G401 (cell line): ENCODE measurements at regions not wholly inside any gene's neighbourhood (a gene's known extent, or its start where the extent isn't known, plus 50 kb on each side); places are given as distances from the start of the nearest gene placed in this dataset.

Experiments used
- DNase-seq: peaks from one replicate; pipeline ENCODE4 v3.0.0-alpha.2; 2015; ENCODE audit warnings: low spot score
- in situ Hi-C: cut with HindIII; loops from 2 replicates; pipeline ENCODE4 v1.10.0; 2016; ENCODE audit warnings: low sequenced_read_pairs, mixed read lengths

- in situ Hi-C loops: no loop called here
- no peak for DNase-seq
Observed at GRCh38 chr14:99067141-99067920, 204.7 kb downstream of the BCL11B start.

- in situ Hi-C loops: no loop called here
- DNase-seq: no peak
Observed at GRCh38 chr14:99067927-99068326, 204.1 kb downstream of the BCL11B start.

GRCh38 chr14:99069946-99070345, 202.1 kb downstream of the BCL11B start:
- in situ Hi-C loops: no loop called here
- DNase-seq: no peak

- in situ Hi-C loops: no loop called here
- DNase-seq: no peak
Observed at GRCh38 chr14:99072433-99072832, 199.6 kb downstream of the BCL11B start.

- in situ Hi-C loops: no loop called here
- DNase-seq: no peak
Observed at GRCh38 chr14:99072956-99073355, 199.0 kb downstream of the BCL11B start.

GRCh38 chr14:99073431-99073830, 198.6 kb downstream of the BCL11B start:
- DNase-seq: no peak
- in situ Hi-C loops: no loop called here

GRCh38 chr14:99075061-99075460, 196.9 kb downstream of the BCL11B start:
- no peak for DNase-seq
- in situ Hi-C loops: no loop called here

- DNase-seq: no peak
- in situ Hi-C loops: no loop called here
Observed at GRCh38 chr14:99075771-99076375, 196.1 kb downstream of the BCL11B start.

GRCh38 chr14:99077076-99077843, 194.7 kb downstream of the BCL11B start:
- in situ Hi-C loops: no loop called here
- no peak for DNase-seq

- in situ Hi-C loops: no loop called here
- no peak for DNase-seq
Observed at GRCh38 chr14:99077844-99078236, 194.2 kb downstream of the BCL11B start.

- in situ Hi-C loops: no loop called here
- DNase-seq: no peak
Observed at GRCh38 chr14:99078426-99078825, 193.6 kb downstream of the BCL11B start.

- in situ Hi-C loops: no loop called here
- no peak for DNase-seq
Observed at GRCh38 chr14:99079061-99079727, 192.8 kb downstream of the BCL11B start.

GRCh38 chr14:99080306-99080705, 191.7 kb downstream of the BCL11B start:
- DNase-seq: no peak
- in situ Hi-C loops: no loop called here

- DNase-seq: no peak
- in situ Hi-C loops: no loop called here
Observed at GRCh38 chr14:99081156-99081765, 190.7 kb downstream of the BCL11B start.

GRCh38 chr14:99081880-99082279, 190.1 kb downstream of the BCL11B start:
- no peak for DNase-seq
- in situ Hi-C loops: no loop called here

- in situ Hi-C loops: no loop called here
- no peak for DNase-seq
Observed at GRCh38 chr14:99093532-99094517, 178.2 kb downstream of the BCL11B start.

- in situ Hi-C loops: no loop called here
- no peak for DNase-seq
Observed at GRCh38 chr14:99094901-99095300, 177.1 kb downstream of the BCL11B start.

GRCh38 chr14:99095369-99095768, 176.6 kb downstream of the BCL11B start:
- DNase-seq: no peak
- in situ Hi-C loops: no loop called here
